KOPT-K1 (cell line): ENCODE measurements at regions not wholly inside any gene's neighbourhood (a gene's known extent, or its start where the extent isn't known, plus 50 kb on each side); places are given as distances from the start of the nearest gene placed in this dataset.

Source experiments
- H3K27ac ChIP-seq: fragments of 200-600 bp; sonication (generic); 2 replicates; pipeline ENCODE4 v1.5.1; 2016; ENCODE audit warnings: antibody characterized with exemption, mild to moderate bottlenecking, low read depth, low read length; ENCODE audit not compliant: poor library complexity, severe bottlenecking
- H3K36me3 ChIP-seq: fragments of 200-600 bp; sonication (generic); 2 replicates; pipeline ENCODE4 v1.5.1; 2017; ENCODE audit warnings: antibody characterized with exemption, mild to moderate bottlenecking, low read length, moderate library complexity; ENCODE audit not compliant: insufficient read depth
- H3K9me3 ChIP-seq: fragments of 200-600 bp; sonication (generic); 2 replicates; pipeline ENCODE4 v1.5.1; 2017; ENCODE audit warnings: antibody characterized with exemption, low read length, mild to moderate bottlenecking; ENCODE audit not compliant: insufficient read depth, poor library complexity, severe bottlenecking

DNA sequence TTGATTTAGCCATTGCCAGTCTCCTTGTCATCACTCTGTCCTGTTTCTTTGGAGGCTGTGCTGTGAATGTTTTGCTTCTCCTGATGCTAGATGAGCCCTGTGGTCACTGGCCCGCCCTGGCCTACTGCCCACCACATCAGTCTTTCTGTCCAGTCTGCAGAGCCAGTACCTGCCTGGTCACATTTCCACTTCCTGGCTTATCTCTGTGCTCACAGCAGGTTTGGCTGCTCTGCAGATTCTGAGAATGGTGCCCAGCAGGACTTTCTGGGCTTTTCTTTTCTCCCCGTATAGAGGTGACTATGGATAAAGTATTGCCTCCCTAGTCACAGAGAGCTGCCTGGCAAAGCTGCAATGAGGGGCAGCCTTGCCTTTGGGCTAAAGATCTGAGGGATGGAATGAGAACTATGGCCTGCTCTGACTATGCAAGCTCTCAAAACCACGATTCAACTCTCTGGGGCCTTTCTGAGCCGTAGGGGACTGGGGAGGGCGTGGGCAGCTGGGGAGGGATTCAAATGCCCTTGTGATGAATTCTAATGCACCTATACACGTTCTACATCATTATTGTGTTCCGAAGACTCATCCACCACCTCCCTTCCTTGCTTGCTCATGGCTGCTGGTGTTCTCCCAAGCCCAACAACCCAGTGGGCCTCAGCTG is 410.4 kb upstream of the NPVF start:
- no peaks in the 10 kb centered on the region for H3K36me3 ChIP-seq
- no peak overlapping the region for H3K27ac ChIP-seq
- no peaks in the 10 kb centered on the region for H3K9me3 ChIP-seq

GRCh38 chr7:25642849-25643248 is 414.6 kb upstream of the NPVF start:
- Histone ChIP-seq H3K27ac (no peak overlapping the region), H3K9me3 (no peaks in the 10 kb centered on the region), H3K36me3 (no peaks in the 10 kb centered on the region)

- Histone ChIP-seq H3K36me3 (no peaks in the 10 kb centered on the region), H3K9me3 (no peaks in the 10 kb centered on the region), H3K27ac (no peak overlapping the region)
Observed at GRCh38 chr7:25643286-25643685, 415.0 kb upstream of the NPVF start.

GRCh38 chr7:25643770-25644394 is 415.6 kb upstream of the NPVF start:
- Histone ChIP-seq H3K36me3 (no peaks in the 10 kb centered on the region), H3K27ac (no peak overlapping the region), H3K9me3 (no peaks in the 10 kb centered on the region)

GRCh38 chr7:25646726-25647413 is 418.6 kb upstream of the NPVF start:
- no peaks in the 10 kb centered on the region for H3K9me3 ChIP-seq
- H3K36me3 ChIP-seq: no peaks in the 10 kb centered on the region
- no peak overlapping the region for H3K27ac ChIP-seq

DNA sequence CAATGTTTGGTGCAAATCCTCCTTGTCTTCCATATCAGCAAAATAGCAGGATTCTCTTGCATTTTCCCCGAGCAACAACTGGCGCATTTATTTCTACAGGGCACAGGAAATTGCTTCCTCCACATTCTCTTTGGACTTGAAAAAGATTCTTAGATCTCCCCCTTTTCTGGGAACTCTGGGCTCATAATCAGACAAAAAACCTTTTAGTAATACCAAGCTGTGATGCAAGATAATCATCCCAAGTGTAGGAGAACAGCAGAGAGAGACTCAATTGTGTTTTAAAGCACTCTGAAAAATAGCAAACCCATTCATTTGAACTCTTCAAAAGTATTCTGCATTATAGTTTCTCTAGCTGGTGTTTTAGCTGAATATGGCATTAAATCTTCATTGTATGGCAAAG is 419.6 kb upstream of the NPVF start:
- H3K36me3 ChIP-seq: no peaks in the 10 kb centered on the region
- H3K9me3 ChIP-seq: no peaks in the 10 kb centered on the region
- H3K27ac ChIP-seq: no peak overlapping the region

DNA sequence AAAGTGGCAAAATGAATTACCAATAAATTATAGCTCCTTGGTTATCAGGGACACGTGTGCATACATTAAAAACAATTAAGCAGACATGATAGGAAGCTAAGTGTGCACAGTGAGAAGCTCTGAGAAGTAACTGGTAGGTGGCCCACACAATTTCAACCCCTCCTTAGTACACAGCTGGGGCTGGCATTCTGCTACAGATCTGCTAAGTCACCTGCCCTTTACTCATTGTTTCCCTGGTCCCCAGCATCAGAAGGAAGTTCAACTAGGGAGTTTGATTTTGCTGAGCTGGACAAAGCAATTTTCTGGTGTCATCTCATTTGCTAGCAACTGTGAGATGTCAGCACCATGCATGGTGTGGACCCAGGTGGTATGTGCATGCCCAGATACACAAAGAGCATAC is 424.1 kb upstream of the NPVF start:
- Histone ChIP-seq H3K9me3 (no peaks in the 10 kb centered on the region), H3K27ac (no peak overlapping the region), H3K36me3 (no peaks in the 10 kb centered on the region)

- Histone ChIP-seq H3K9me3 (no peaks in the 10 kb centered on the region), H3K27ac (no peak overlapping the region), H3K36me3 (no peaks in the 10 kb centered on the region)
Observed at GRCh38 chr7:25653384-25653783, 425.1 kb upstream of the NPVF start.

GRCh38 chr7:25656071-25656470 is 427.8 kb upstream of the NPVF start:
- H3K9me3 ChIP-seq: no peaks in the 10 kb centered on the region
- H3K36me3 ChIP-seq: no peaks in the 10 kb centered on the region
- H3K27ac ChIP-seq: no peak overlapping the region

DNA sequence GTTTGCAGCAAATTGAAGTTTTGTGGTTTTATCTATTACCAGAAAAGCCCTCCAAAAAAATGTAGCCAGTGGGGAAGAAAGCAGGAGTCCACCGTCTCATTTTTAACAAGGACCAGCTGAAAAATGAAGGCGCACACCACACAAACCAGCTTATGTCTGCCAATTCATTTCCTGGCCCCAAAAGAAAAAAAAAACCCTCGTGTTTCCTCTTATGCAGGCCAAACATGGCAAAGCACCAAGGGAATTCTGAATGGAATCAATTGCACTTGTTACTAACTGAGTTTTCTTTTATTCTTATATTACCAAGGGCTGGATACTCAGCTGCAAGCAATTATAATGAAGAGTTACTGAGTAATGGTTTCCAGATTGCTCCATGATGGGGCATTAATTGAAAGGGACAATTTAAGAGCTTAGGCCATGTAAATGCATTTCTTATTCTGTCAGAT is 428.3 kb upstream of the NPVF start:
- Histone ChIP-seq H3K27ac (no peak overlapping the region), H3K9me3 (no peaks in the 10 kb centered on the region), H3K36me3 (no peaks in the 10 kb centered on the region)

GRCh38 chr7:25658375-25658774 is 430.1 kb upstream of the NPVF start:
- H3K36me3 ChIP-seq: no peaks in the 10 kb centered on the region
- no peaks in the 10 kb centered on the region for H3K9me3 ChIP-seq
- no peak overlapping the region for H3K27ac ChIP-seq

GRCh38 chr7:25659841-25660240 is 431.6 kb upstream of the NPVF start:
- H3K36me3 ChIP-seq: no peaks in the 10 kb centered on the region
- no peaks in the 10 kb centered on the region for H3K9me3 ChIP-seq
- no peak overlapping the region for H3K27ac ChIP-seq

DNA sequence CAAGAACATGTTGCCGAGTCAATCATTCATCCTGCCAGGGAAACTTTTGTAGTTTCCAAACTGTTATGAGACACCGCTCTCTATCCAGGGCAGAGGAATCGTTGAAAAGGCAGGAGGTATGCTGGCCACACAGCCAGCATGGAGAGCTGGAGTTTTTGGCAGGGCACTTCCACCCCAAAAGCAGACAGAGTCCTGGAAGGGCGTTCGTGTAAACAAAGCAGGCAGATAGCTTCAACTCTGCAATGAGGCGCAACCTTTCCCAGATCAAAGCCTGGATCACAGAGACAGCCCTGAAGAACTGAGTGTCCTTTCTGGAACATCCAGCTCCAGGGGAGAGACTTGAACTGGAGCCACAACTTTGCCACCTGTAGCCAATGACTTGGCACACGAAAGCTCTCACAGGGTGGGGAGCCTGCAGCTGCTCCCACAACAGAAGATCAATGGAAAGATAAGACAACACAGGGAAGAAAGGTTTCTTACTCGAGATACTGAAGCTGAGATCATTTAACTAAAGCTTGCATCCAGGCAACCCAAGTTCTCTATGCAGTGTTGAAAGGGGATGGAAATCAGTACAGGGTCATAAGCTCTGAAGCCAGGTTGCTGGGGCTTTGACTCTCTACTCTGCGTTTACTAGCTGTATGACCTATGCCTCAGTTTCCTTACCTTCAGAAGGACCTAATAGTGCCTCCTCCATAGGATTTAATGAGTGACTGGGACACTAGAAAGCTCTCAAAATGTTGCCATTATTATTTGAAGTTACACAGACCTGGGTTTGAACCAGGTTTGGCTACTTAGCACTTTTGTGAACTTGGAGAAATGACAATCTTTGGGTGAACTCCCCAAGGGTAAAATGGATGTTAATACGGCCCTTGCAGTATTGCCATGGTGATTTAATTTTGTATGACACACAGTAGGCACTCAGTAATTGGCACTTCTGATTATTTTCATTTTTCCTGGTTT is 434.8 kb upstream of the NPVF start:
- H3K36me3 ChIP-seq: no peaks in the 10 kb centered on the region
- no peaks in the 10 kb centered on the region for H3K9me3 ChIP-seq
- H3K27ac ChIP-seq: no peak overlapping the region

DNA sequence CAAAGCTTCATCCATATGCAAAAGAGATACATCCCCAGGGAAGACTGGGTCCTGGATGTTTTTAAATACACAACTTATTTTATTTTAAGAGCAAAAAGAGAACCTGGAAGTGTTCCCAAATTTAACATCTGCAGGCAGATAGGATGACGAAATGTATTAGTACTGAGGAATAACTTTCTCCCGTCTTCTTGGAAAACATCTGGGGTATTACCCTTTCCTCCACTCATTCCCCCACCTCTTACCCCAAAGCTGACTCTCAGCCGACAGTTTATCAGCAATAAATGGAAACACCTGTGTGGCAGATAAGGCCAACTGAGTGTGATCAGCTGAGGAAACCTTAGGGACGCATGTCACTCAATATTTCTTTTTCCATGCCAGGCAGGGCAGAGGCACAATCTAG is 435.6 kb upstream of the NPVF start:
- Histone ChIP-seq H3K27ac (no peak overlapping the region), H3K36me3 (no peaks in the 10 kb centered on the region), H3K9me3 (no peaks in the 10 kb centered on the region)

- Histone ChIP-seq H3K9me3 (no peaks in the 10 kb centered on the region), H3K27ac (no peak overlapping the region), H3K36me3 (no peaks in the 10 kb centered on the region)
Observed at GRCh38 chr7:25664593-25664992, 436.3 kb upstream of the NPVF start.
